ENCODE measurements at regions not wholly inside any gene's neighbourhood (a gene's known extent, or its start where the extent isn't known, plus 50 kb on each side); places are given as distances from the start of the nearest gene placed in this dataset.

- no peak for TF ChIP-seq POLR2A (IDR thresholded peaks at IDR 0.05)
- no peak for TF ChIP-seq CTCF (IDR thresholded peaks at IDR 0.05)
- no peak overlapping the region for H3K4me3 ChIP-seq (ENCODE audit: low read depth, poor library complexity, severe bottlenecking)
- WGBS, 2 donors = 80 to 85% methylated on average over 19 of the region's 19 CpGs
- intact Hi-C loops (cut with DNase I; ENCODE audit: low total_unique reads) = no loop called here
- DNase-seq (ENCODE audit: low spot score in 2 of 2) = no peak
These were observed 96.2 kb upstream of the BTN3A2 start for GRCh38 chr6:26268659-26269402.

- intact Hi-C loops (cut with DNase I; ENCODE audit: low total_unique reads) = no loop called here
- TF ChIP-seq CTCF (IDR thresholded peaks at IDR 0.05) = no peak
- TF ChIP-seq POLR2A (IDR thresholded peaks at IDR 0.05) = no peak
- no peak for DNase-seq (ENCODE audit: low spot score in 2 of 2)
- H3K4me3 ChIP-seq (ENCODE audit: low read depth, poor library complexity, severe bottlenecking) = no peak overlapping the region
- WGBS, 2 donors = 35 to 36% methylated on average over 4 of the region's 4 CpGs
These were observed 95.2 kb upstream of the BTN3A2 start for GRCh38 chr6:26269531-26270485.

- 26 to 27% methylated on average over 10 of the region's 10 CpGs for WGBS, 2 donors
- TF ChIP-seq CTCF (IDR thresholded peaks at IDR 0.05) (no peak), POLR2A (IDR thresholded peaks at IDR 0.05) (no peak)
- intact Hi-C loops (cut with DNase I; ENCODE audit: low total_unique reads) = no loop called here
- no peak for DNase-seq (ENCODE audit: low spot score in 2 of 2)
- no peak overlapping the region for H3K4me3 ChIP-seq (ENCODE audit: low read depth, poor library complexity, severe bottlenecking)
These were observed 94.5 kb upstream of the BTN3A2 start for GRCh38 chr6:26270486-26270861.

GRCh38 chr6:26270903-26271667 lies 93.9 kb upstream of the BTN3A2 start:
- intact Hi-C loops (cut with DNase I; ENCODE audit: low total_unique reads) = no loop called here
- no peak for TF ChIP-seq CTCF (IDR thresholded peaks at IDR 0.05)
- no peak for TF ChIP-seq POLR2A (IDR thresholded peaks at IDR 0.05)
- peak; percentile 79 to 90 for DNase-seq (ENCODE audit: low spot score in 2 of 2)
- no peak overlapping the region for H3K4me3 ChIP-seq (ENCODE audit: low read depth, poor library complexity, severe bottlenecking)
- 3 to 9% methylated on average over 22 to 46 of the region's 49 CpGs for WGBS, 2 donors

- DNase-seq (ENCODE audit: low spot score in 2 of 2) = no peak
- no peak overlapping the region for H3K4me3 ChIP-seq (ENCODE audit: low read depth, poor library complexity, severe bottlenecking)
- intact Hi-C loops (cut with DNase I; ENCODE audit: low total_unique reads) = no loop called here
- no peak for TF ChIP-seq CTCF (IDR thresholded peaks at IDR 0.05)
- TF ChIP-seq POLR2A (IDR thresholded peaks at IDR 0.05) = no peak
- whole genome bisulfite sequencing, 2 donors = 0 to 2% methylated on average over 9 of the region's 9 CpGs
These were observed 93.4 kb upstream of the BTN3A2 start for GRCh38 chr6:26271668-26272024.
